ENCODE measurements at regions not wholly inside any gene's neighbourhood (a gene's known extent, or its start where the extent isn't known, plus 50 kb on each side); places are given as distances from the start of the nearest gene placed in this dataset.

- TF ChIP-seq CTCF (IDR thresholded peaks at IDR 0.05; ENCODE audit: low read depth, low read length), result no peak
- Histone ChIP-seq H3K27me3 (no peaks in the 10 kb centered on the region), H3K27ac (no peak overlapping the region), H3K4me3 (no peak overlapping the region), H3K36me3 (no peaks in the 10 kb centered on the region), H3K9me3 (ENCODE audit: low read depth) (no peaks in the 10 kb centered on the region), H3K4me1 (ENCODE audit: low read depth) (no peaks in the 10 kb centered on the region)
- no peak for DNase-seq (ENCODE audit: low read depth in 1 of 2, low spot score in 1 of 2)
Measured at GRCh38 chr4:116736756-116737155, 348.6 kb downstream of the TRAM1L1 start.

GRCh38 chr4:116734178-116734577, 351.2 kb downstream of the TRAM1L1 start:
- TF ChIP-seq CTCF (IDR thresholded peaks at IDR 0.05; ENCODE audit: low read depth, low read length), result no peak
- Histone ChIP-seq H3K27me3 (no peaks in the 10 kb centered on the region), H3K27ac (no peak overlapping the region), H3K9me3 (ENCODE audit: low read depth) (no peaks in the 10 kb centered on the region), H3K4me3 (no peak overlapping the region), H3K4me1 (ENCODE audit: low read depth) (no peaks in the 10 kb centered on the region), H3K36me3 (no peaks in the 10 kb centered on the region)
- no peak for DNase-seq (ENCODE audit: low read depth in 1 of 2, low spot score in 1 of 2)

GRCh38 chr4:116733370-116733769, 352.0 kb downstream of the TRAM1L1 start:
- Histone ChIP-seq H3K4me1 (ENCODE audit: low read depth) (no peaks in the 10 kb centered on the region), H3K9me3 (ENCODE audit: low read depth) (no peaks in the 10 kb centered on the region), H3K36me3 (no peaks in the 10 kb centered on the region), H3K27me3 (no peaks in the 10 kb centered on the region), H3K27ac (no peak overlapping the region), H3K4me3 (no peak overlapping the region)
- DNase-seq (ENCODE audit: low read depth in 1 of 2, low spot score in 1 of 2), result no peak
- TF ChIP-seq CTCF (IDR thresholded peaks at IDR 0.05; ENCODE audit: low read depth, low read length), result no peak

GRCh38 chr4:116726523-116726922, 358.9 kb downstream of the TRAM1L1 start:
- Histone ChIP-seq H3K9me3 (ENCODE audit: low read depth) (no peaks in the 10 kb centered on the region), H3K4me1 (ENCODE audit: low read depth) (no peaks in the 10 kb centered on the region), H3K27me3 (no peaks in the 10 kb centered on the region), H3K27ac (no peak overlapping the region), H3K4me3 (no peak overlapping the region), H3K36me3 (no peaks in the 10 kb centered on the region)
- no peak for DNase-seq (ENCODE audit: low read depth in 1 of 2, low spot score in 1 of 2)
- TF ChIP-seq CTCF (IDR thresholded peaks at IDR 0.05; ENCODE audit: low read depth, low read length), result no peak

GRCh38 chr4:116724249-116724648, 361.1 kb downstream of the TRAM1L1 start:
- H3K36me3 ChIP-seq, result no peaks in the 10 kb centered on the region
- no peak overlapping the region for H3K27ac ChIP-seq
- H3K27me3 ChIP-seq, result no peaks in the 10 kb centered on the region
- no peaks in the 10 kb centered on the region for H3K4me1 ChIP-seq (ENCODE audit: low read depth)
- H3K9me3 ChIP-seq (ENCODE audit: low read depth), result no peaks in the 10 kb centered on the region
- H3K4me3 ChIP-seq, result no peak overlapping the region
- no peak for DNase-seq (ENCODE audit: low read depth in 1 of 2, low spot score in 1 of 2)
- TF ChIP-seq CTCF (IDR thresholded peaks at IDR 0.05; ENCODE audit: low read depth, low read length), result no peak

GRCh38 chr4:116705466-116705865, 379.9 kb downstream of the TRAM1L1 start:
- no peak for DNase-seq (ENCODE audit: low read depth in 1 of 2, low spot score in 1 of 2)
- TF ChIP-seq CTCF (IDR thresholded peaks at IDR 0.05; ENCODE audit: low read depth, low read length), result no peak
- H3K4me3 ChIP-seq, result no peak overlapping the region

More at GRCh38 chr4:116705466-116705865, 379.9 kb downstream of the TRAM1L1 start:
- Histone ChIP-seq H3K27ac (no peak overlapping the region), H3K4me1 (ENCODE audit: low read depth) (no peaks in the 10 kb centered on the region), H3K36me3 (no peaks in the 10 kb centered on the region), H3K27me3 (no peaks in the 10 kb centered on the region), H3K9me3 (ENCODE audit: low read depth) (no peaks in the 10 kb centered on the region)
